GM19328 (cell line): ENCODE measurements at regions not wholly inside any gene's neighbourhood (a gene's known extent, or its start where the extent isn't known, plus 50 kb on each side); places are given as distances from the start of the nearest gene placed in this dataset.
A peak's percentile ranks its signal among the peaks of the same experiment; 100 is the strongest.
"Not testable (repeated sequence)": the region's sequence is repeated elsewhere in the genome, so short reads cannot be mapped to it uniquely, and the experiment has no call there.

ENCODE experiments used
- ATAC-seq: cut with Tn5 transposase; IDR thresholded peaks from one replicate; pipeline ENCODE4 v1.9.1; 2021; ENCODE audit warnings: mild to moderate bottlenecking, moderate library complexity; ENCODE audit not compliant: unreplicated experiment

DNA sequence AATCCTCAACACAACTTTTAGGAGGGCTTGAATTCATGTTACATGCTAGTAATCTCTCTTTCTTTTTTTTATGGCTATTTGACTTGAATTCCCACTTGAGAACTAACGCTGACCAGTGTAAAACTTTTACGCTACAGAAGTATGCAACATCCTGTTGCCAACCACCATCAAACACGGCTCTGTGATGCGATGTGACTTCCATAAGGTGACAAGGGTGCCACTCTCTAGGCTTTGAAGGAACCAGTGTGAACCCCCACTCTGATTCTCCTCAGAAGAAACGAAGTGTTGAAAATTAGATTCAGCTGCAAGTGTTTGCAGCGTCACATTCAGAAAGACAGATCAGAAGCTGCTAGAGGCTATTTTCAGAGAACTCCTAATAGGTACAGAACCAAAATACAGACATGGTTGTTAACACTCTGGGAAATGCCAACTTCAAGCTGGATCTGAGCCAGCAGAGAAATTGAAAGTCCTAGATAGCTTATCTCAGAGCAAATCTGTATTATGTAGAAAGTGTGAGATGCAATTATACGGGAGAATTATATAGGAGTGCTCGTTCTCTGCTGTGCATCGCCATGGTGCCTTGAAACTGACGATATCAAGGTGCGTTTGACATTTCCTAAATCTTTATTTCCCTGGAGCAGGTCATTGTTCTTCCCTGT is 271.2 kb downstream of the LPIN1 start:
- ATAC-seq: no peak

DNA sequence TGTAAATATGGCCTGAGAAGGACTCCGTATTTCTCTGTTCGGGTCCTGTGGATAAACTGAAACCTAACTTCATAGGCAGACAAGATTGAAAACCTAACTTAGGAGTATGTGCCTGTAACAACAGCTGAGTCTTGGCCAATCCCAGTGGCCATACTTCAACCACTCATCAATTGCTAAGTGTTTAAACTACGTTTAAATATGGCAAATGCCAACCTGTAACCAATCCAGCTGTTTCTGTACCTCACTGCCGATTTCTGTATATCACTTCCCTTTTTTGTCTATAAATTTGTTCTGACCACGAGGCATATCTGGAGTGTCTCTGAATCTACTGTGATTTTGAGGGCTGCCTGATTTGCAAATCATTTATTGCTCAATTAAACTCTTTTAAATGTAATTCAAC is 272.3 kb downstream of the LPIN1 start:
- ATAC-seq: not testable (repeated sequence)

GRCh38 chr2:12020833-12021469 is 274.5 kb downstream of the LPIN1 start:
- no peak for ATAC-seq

- not testable (repeated sequence) for ATAC-seq
Observed at GRCh38 chr2:12024197-12024907, 277.9 kb downstream of the LPIN1 start.

- no peak for ATAC-seq
Observed at GRCh38 chr2:12027136-12027535, 280.7 kb downstream of the LPIN1 start.

- no peak for ATAC-seq
Observed at GRCh38 chr2:12031866-12032265, 285.4 kb downstream of the LPIN1 start.

DNA sequence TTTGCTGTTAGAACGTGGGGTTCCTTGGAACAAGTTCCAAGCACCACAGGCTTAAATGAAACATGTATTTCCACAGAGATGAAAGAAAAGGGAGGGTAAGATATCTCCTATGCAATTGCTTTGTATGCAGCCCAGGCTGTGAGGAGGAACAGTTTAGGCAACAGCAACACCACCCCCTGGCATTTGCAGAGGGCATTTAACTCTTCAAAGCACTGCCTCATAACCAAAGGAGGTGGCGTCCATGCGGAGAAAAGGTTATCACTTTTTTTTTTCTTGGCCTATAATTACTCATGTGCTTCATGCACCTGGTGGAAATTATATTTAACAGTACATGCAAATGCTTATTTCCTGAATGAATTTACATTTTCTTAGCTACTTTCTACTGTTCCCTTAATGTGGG is 286.0 kb downstream of the LPIN1 start:
- ATAC-seq: peak; percentile 72

- ATAC-seq: peak; percentile 2
Observed at GRCh38 chr2:12032975-12033374, 286.5 kb downstream of the LPIN1 start.

GRCh38 chr2:12033494-12033893 is 287.1 kb downstream of the LPIN1 start:
- no peak for ATAC-seq

DNA sequence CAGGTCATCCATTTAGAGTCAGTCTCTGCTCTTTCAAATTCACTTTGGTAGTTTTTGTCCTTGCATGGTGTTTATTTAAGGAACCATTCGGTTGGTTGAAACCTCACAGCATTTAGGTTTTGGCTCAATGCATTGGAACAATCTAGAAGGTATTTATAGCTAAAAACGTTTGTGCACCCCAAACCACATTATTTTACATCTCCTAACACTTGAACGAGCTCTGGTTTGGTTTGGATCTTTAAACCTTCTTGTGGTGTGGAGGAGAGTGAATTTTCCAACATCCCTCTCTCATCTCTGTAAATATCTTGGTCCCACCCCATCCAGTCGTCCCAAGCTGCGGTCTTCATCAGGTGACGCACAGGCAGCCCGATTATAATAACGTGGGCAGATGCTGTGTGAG is 287.9 kb downstream of the LPIN1 start:
- no peak for ATAC-seq

- no peak for ATAC-seq
Observed at GRCh38 chr2:12035029-12035720, 288.7 kb downstream of the LPIN1 start.

DNA sequence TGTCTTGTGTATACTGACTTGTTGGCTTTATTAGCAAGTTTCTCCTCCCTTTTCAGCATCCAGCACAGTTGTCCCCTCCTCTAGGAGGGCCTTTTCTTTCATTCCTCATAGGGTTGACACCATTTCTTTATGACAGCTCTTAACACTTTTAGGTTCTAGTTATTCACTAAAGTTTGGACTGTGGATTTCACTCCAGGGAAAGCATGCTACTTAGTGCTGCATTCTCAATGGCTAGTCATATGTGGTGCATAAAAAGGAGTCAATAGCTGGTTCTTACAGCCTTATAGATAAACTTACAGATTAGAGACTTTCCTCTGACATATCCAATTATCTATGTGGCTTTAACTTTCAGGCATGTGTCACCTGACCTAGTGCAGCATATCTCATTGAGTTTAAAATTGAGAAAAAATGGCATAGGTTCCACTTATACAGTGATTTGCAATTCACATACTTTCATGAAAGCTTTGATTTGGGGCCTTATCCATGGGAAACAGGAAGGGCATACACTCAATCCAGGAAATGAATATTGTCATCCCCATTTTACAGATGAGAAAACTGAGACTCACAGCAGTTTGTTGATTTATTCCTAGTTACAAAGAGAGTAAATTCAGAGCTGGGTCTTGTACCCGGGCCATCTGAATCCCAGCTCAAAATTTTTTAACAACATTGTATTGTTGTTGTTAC is 289.7 kb downstream of the LPIN1 start:
- no peak for ATAC-seq

GRCh38 chr2:12036640-12036983 is 290.2 kb downstream of the LPIN1 start:
- no peak for ATAC-seq

DNA sequence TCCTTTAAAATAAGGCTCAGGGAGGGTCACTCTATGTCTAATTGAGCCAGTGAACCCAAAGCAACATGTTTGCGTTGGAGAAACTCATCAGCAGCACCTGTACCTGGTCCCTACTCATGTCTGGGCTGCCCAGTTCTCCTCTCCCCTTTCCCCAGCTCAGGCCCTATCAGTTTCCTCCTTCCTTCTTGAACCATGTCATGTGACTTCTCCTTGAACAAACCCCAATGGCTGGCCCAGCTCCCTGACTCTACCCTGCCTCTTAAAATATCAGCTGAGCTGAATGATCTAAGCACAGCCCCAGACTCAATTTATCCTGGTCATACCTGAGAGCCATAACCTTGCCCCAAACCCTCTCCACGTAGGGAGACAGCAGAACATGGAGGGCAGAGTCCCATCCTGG is 290.9 kb downstream of the LPIN1 start:
- no peak for ATAC-seq

DNA sequence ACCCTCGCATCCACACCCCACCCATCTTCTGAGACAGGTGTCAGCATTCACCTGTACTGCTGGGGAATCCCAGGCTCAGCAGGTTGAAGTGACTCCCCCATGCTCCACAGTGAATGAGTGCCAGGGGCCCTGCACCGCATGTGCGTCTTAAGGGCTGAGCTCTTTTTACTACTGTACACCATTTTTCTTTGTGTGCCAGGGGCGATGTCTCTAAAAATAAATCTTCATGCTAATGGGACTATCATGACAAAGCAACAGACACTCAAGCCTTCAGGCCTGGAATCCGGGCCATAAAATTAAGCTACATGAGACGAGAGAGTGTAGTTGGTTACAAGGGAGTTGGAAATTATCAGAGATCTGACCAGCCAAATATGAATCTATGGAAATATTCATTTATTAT is 294.8 kb downstream of the LPIN1 start:
- ATAC-seq: no peak

DNA sequence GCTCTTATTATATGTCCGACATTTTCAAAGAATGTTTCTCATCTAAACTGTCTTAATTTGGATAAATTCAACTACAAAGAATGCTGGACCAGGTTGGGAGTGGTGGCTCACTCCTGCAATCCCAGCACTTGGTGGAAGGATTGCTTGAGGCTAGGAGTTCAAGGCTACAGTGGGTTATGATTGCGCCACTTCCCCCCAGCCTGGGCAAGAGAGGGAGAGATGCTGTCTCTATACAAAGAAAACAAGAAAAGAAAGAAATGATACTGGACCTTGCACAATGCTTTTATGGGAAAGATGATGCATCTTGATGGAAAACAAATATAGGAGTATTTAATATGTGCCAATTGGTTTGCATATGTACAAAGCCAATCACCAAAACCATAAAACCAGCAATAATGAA is 296.7 kb downstream of the LPIN1 start:
- no peak for ATAC-seq

DNA sequence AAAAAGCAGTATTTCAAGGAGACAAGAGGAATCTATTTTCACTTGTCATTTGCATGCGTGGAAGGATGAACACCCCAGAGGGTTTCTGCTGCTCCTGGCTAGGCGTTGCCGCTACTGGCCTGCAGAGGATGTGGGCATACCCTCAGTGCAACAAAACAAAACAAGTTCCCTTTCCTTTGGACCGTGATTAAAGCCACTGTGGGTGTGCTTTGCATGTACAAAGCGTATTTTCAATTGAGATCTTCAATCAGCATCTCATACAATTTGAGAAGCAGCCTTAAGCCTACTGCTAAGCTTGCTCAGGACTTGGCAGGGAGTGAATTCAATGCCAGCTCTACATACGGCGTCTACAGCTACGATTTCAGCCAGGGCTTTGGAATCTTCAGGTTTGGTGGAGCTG is 298.4 kb downstream of the LPIN1 start:
- ATAC-seq: peak; percentile 63

GRCh38 chr2:12045864-12046291 is 299.4 kb downstream of the LPIN1 start:
- no peak for ATAC-seq

DNA sequence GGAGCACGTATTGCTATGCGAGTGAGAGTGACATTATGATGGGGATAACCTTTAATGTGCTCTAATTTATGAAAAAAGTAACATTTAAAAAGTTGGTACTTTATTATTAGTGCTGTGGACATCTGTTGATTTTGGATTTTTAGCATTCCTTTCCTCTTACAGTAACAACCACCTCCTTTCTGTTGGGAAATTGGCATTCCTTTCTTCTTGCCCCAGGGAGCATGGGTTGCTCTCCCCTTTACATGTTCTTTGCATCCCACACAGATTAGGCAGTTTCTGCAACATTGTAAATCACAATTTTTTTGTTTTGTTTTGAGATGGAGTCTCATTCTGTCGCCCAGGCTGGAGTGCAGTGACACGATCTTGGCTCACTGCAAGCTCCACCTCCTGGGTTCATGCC is 300.2 kb downstream of the LPIN1 start:
- ATAC-seq: no peak

GRCh38 chr2:12047761-12048160 is 301.3 kb downstream of the LPIN1 start:
- ATAC-seq: no peak

GRCh38 chr2:12048550-12048949 is 302.1 kb downstream of the LPIN1 start:
- no peak for ATAC-seq
